Naive thymus-derived CD4-positive, alpha-beta T cell (primary cell): ENCODE measurements at regions not wholly inside any gene's neighbourhood (a gene's known extent, or its start where the extent isn't known, plus 50 kb on each side); places are given as distances from the start of the nearest gene placed in this dataset.

Source experiments
- ATAC-seq: fragments of 150-1000 bp; cut with Tn5 transposase; 2 replicates; pipeline ENCODE4 v1.10.0; 2021; ENCODE audit warnings: mild to moderate bottlenecking, moderate library complexity
- CTCF ChIA-PET: fragments of 350-600 bp; sonication (Branson Sonifier 250); formaldehyde crosslinking; loops from one replicate; lab custom pipeline; 2021; ENCODE audit warnings: antibody characterized with exemption; lab: Charles Lee
- POLR2A ChIA-PET: fragments of 350-600 bp; sonication (Branson Sonifier 250); formaldehyde crosslinking; loops from one replicate; lab custom pipeline; 2021; ENCODE audit warnings: antibody characterized with exemption, inconsistent platforms; lab: Charles Lee
- DNase-seq, 9 donors: peaks; one replicate each; pipeline versions ENCODE4 v3.0.0 to v3.0.0-alpha.2; 2020 to 2022; ENCODE audit warnings: mixed read lengths in 1 of 9
- H3K27ac ChIP-seq: one replicate; pipeline ENCODE4 v1.7.0; 2013; ENCODE audit warnings: mild to moderate bottlenecking, low read depth, low read length, moderate library complexity
- H3K27me3 ChIP-seq, 2 donors: one replicate each; pipeline ENCODE4 v1.7.0; 2013; ENCODE audit warnings: low read length in 2 of 2, mild to moderate bottlenecking in 2 of 2, moderate library complexity in 2 of 2; ENCODE audit not compliant: control insufficient read depth in 2 of 2, insufficient read depth in 2 of 2
- H3K36me3 ChIP-seq, 3 experiments: 1 replicate in 2 of 3; 2 replicates in 1 of 3; pipeline ENCODE4 v1.7.0; 2013; ENCODE audit warnings: low read length in 3 of 3, mild to moderate bottlenecking in 3 of 3, moderate library complexity in 1 of 3; ENCODE audit not compliant: insufficient read depth in 3 of 3, control insufficient read depth in 2 of 3
- H3K4me1 ChIP-seq, 2 donors: one replicate each; pipeline ENCODE4 v1.7.0; 2013; ENCODE audit warnings: low read length in 2 of 2, mild to moderate bottlenecking in 2 of 2, moderate library complexity in 1 of 2; ENCODE audit not compliant: control insufficient read depth in 2 of 2, insufficient read depth in 2 of 2
- H3K4me3 ChIP-seq: 2 replicates; pipeline ENCODE4 v1.7.0; 2013; ENCODE audit warnings: mild to moderate bottlenecking, low read length
- H3K9me3 ChIP-seq, 3 experiments: 1 replicate in 2 of 3; 2 replicates in 1 of 3; pipeline ENCODE4 v1.7.0; 2013; ENCODE audit warnings: low read length in 3 of 3; ENCODE audit not compliant: control insufficient read depth in 2 of 3
- H3K27ac Mint-ChIP-seq, 9 donors: one replicate each; pipeline ENCODE4 v1.8.0; 2020 to 2022; ENCODE audit warnings: mixed read lengths in 9 of 9, mild to moderate bottlenecking in 8 of 9, moderate library complexity in 5 of 9, inconsistent platforms in 2 of 9
- H3K27me3 Mint-ChIP-seq, 5 donors: one replicate each; pipeline ENCODE4 v1.8.0; 2021 to 2022; ENCODE audit warnings: mixed read lengths in 5 of 5, mild to moderate bottlenecking in 1 of 5
- H3K36me3 Mint-ChIP-seq, 5 donors: one replicate each; pipeline ENCODE4 v1.8.0; 2020 to 2022; ENCODE audit warnings: mixed read lengths in 5 of 5, mild to moderate bottlenecking in 3 of 5, inconsistent platforms in 1 of 5
- H3K4me1 Mint-ChIP-seq, 7 donors: one replicate each; pipeline ENCODE4 v1.8.0; 2020 to 2022; ENCODE audit warnings: mixed read lengths in 7 of 7, mild to moderate bottlenecking in 3 of 7, inconsistent platforms in 1 of 7
- H3K4me3 Mint-ChIP-seq, 10 donors: one replicate each; pipeline ENCODE4 v1.8.0; 2020 to 2022; ENCODE audit warnings: mild to moderate bottlenecking in 10 of 10, mixed read lengths in 10 of 10, moderate library complexity in 6 of 10, inconsistent platforms in 2 of 10
- H3K9me3 Mint-ChIP-seq, 11 donors: one replicate each; pipeline ENCODE4 v1.8.0; 2020 to 2022; ENCODE audit warnings: mixed read lengths in 11 of 11, mild to moderate bottlenecking in 4 of 11, inconsistent platforms in 1 of 11, moderate library complexity in 1 of 11
- intact Hi-C, 2 donors: fragments of 100-400 bp; cut with micrococcal nuclease; formaldehyde crosslinking; loops; one replicate each; pipeline ENCODE4 v1.15.1; 2023

DNA sequence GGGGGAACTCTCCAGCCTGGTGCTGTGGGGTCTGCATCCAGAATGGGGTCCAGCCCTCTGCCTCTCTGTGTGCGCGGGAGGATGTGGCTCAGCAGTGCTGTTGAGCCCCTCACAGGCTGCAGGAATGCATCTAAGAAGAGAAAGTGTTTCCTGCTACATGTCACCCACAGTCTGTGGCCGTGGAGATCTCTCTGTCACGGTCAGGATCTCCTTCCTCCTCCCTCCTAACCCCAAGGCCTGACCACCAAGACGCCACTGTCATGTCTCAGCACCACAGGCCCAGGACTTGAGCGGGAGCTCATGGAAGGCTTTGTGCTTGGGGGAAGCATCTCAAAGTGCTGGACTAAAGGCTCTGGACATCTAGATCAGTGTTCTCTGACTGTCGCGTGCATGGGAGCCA is 90.1 kb downstream of the SREK1 start:
- Mint-ChIP-seq H3K36me3 (no peaks in the 10 kb centered on the region), H3K4me1 (peaks cover 0 to 3% (median 0%) of the 10 kb centered on the region in 7 donors), H3K9me3 (no peaks in the 10 kb centered on the region), H3K4me3 (no peak overlapping the region), H3K27me3 (peaks cover 0 to 7% (median 0%) of the 10 kb centered on the region in 5 donors), H3K27ac (no peak overlapping the region)
- no peaks in the 10 kb centered on the region for H3K27me3 ChIP-seq
- CTCF ChIA-PET, result no interaction called here
- H3K4me1 ChIP-seq, result no peaks in the 10 kb centered on the region
- intact Hi-C loops, result no loop called here
- POLR2A ChIA-PET, result no interaction called here
- H3K27ac ChIP-seq, result no peak overlapping the region
- no peaks in the 10 kb centered on the region for H3K9me3 ChIP-seq
- DNase-seq (no peak), ATAC-seq (no peak)
- no peaks in the 10 kb centered on the region for H3K36me3 ChIP-seq
- H3K4me3 ChIP-seq, result no peak overlapping the region

DNA sequence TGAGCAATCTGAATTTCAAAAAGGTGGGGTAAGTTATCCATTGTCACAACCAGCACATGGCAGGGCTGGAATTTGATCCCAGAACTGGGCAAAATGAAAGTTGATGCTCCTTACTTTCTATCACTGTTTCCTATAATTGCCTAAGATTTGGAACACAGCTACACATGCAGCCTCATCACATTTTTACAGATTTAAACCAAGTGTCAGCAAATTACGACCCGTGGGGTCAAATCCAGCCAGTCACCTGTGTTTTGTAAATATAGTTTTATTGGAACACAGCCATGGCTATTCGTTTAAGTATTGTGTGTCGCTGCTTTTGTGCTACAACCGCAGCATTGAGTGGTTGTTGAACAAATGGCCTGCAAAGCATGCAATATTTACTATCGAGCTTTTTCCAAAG is 94.3 kb downstream of the SREK1 start:
- Mint-ChIP-seq H3K4me3 (no peak overlapping the region), H3K4me1 (no peaks in the 10 kb centered on the region), H3K36me3 (no peaks in the 10 kb centered on the region), H3K9me3 (no peaks in the 10 kb centered on the region), H3K27me3 (peaks cover 2 to 7% (median 5%) of the 10 kb centered on the region in 5 donors), H3K27ac (no peak overlapping the region)
- Histone ChIP-seq H3K9me3 (no peaks in the 10 kb centered on the region), H3K4me1 (no peaks in the 10 kb centered on the region), H3K27ac (no peak overlapping the region), H3K27me3 (no peaks in the 10 kb centered on the region), H3K4me3 (no peak overlapping the region), H3K36me3 (no peaks in the 10 kb centered on the region)
- intact Hi-C loops, result no loop called here
- ATAC-seq, result no peak
- POLR2A ChIA-PET, result no interaction called here
- no peak for DNase-seq
- CTCF ChIA-PET, result no interaction called here

DNA sequence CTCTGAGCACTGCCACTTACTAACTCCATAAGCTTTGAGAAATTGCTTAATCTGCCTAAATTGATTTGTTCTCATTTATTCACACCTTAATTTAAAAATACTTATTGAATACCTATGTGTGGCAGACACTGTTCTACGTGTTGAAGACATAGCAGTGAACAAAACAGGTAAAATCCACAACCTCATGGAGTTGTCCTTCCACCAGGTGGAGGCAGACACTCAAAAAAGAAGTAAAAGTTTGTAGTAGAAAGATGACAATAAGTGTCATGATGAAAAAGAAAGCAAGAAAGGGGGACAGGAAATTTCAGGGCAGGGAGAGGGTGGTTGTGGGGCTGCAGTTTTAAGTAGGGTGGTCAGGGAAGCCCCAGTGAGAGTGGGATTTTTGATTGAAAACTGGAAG is 94.9 kb downstream of the SREK1 start:
- Mint-ChIP-seq H3K36me3 (no peaks in the 10 kb centered on the region), H3K27me3 (peaks cover 2 to 7% (median 5%) of the 10 kb centered on the region in 5 donors), H3K9me3 (no peaks in the 10 kb centered on the region), H3K27ac (no peak overlapping the region), H3K4me1 (no peaks in the 10 kb centered on the region), H3K4me3 (no peak overlapping the region)
- Histone ChIP-seq H3K9me3 (no peaks in the 10 kb centered on the region), H3K4me1 (no peaks in the 10 kb centered on the region), H3K27ac (no peak overlapping the region), H3K36me3 (no peaks in the 10 kb centered on the region), H3K27me3 (no peaks in the 10 kb centered on the region), H3K4me3 (no peak overlapping the region)
- ATAC-seq (no peak), DNase-seq (no peak)
- ChIA-PET POLR2A (no interaction called here), CTCF (no interaction called here)
- intact Hi-C loops, result no loop called here

DNA sequence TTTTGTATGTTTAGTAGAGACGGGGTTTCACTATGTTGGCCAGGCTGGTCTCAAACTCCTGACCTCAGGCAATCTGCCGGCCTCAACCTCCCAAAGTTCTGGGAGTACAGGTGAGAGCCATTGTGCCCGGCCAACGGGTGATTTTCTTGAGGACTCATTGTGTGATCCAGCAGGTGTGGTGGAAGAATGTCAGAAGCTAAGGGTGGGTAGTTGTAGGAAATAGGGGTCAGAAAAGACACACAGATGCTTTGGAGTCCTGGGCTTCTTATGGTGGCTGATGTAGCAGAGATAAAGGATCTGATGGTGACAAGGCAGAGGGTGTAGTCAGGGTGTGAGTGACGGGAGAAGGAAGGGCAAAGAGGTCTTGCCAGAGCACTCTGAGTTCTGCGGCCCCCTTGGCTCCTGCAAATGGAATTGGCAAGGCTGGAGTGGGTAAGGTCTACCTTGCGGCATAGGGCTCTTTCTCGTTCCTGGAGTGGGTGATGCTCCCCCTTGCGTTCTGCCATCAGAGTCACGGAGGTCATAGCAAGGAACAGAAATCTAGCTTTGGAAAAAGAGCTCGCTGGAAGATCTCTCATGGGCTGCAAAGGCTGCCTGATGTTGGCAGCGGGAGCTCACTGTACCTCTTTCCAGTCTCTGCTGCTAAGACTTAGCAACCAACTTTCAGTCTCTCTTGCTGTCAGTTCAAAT is 97.2 kb downstream of the SREK1 start:
- Histone ChIP-seq H3K9me3 (no peaks in the 10 kb centered on the region), H3K4me3 (no peak overlapping the region), H3K4me1 (no peaks in the 10 kb centered on the region), H3K27ac (no peak overlapping the region), H3K27me3 (no peaks in the 10 kb centered on the region), H3K36me3 (no peaks in the 10 kb centered on the region)
- intact Hi-C loops, result no loop called here
- Mint-ChIP-seq H3K27me3 (peaks cover 2 to 8% (median 5%) of the 10 kb centered on the region in 5 donors), H3K4me3 (no peak overlapping the region), H3K4me1 (no peaks in the 10 kb centered on the region), H3K27ac (no peak overlapping the region), H3K36me3 (no peaks in the 10 kb centered on the region), H3K9me3 (no peaks in the 10 kb centered on the region)
- ATAC-seq (no peak), DNase-seq (no peak)
- POLR2A ChIA-PET, result no interaction called here
- CTCF ChIA-PET, result no interaction called here

DNA sequence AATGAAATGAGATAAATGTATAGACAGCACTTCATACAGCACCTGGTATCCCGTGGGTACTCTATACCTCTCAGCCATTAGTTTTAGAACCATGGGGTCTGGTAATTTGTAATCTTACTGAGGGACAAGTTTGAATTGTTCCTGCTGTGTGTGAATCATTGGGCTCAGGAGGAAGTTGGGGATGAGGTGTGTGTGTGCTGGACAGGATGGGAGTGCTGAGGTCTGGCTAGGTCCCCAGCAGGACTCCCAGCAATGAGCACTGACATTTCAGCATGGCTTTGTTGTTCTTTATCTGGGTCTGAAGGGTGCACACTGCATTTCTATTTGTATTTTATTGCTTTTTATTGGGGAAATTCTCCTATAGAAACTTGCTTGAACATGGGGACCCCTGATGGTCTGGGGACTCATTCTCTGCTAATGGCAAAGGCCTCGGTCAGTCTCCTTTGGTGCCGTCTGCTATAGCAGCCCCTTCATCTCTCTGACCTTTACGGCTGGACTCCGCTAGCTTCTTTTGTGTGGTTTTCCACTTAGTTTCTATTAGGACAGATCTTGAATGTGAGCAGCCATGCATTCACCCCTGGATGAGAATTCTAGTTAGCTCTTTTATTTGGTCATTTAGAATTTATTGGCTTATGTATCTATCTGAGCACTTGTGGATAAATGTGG is 98.1 kb downstream of the SREK1 start:
- H3K4me1 Mint-ChIP-seq, result no peaks in the 10 kb centered on the region
- no peak overlapping the region for H3K27ac ChIP-seq
- intact Hi-C loops, result no loop called here
- H3K27ac Mint-ChIP-seq, result no peak overlapping the region
- no peaks in the 10 kb centered on the region for H3K36me3 Mint-ChIP-seq
- H3K9me3 Mint-ChIP-seq, result no peaks in the 10 kb centered on the region
- DNase-seq (no peak), ATAC-seq (no peak)
- no peaks in the 10 kb centered on the region for H3K4me1 ChIP-seq
- H3K27me3 Mint-ChIP-seq, result peaks cover 2 to 5% (median 5%) of the 10 kb centered on the region in 5 donors
- H3K36me3 ChIP-seq, result no peaks in the 10 kb centered on the region
- H3K4me3 Mint-ChIP-seq, result no peak overlapping the region
- no peak overlapping the region for H3K4me3 ChIP-seq
- H3K27me3 ChIP-seq, result no peaks in the 10 kb centered on the region
- ChIA-PET POLR2A (no interaction called here), CTCF (no interaction called here)
- H3K9me3 ChIP-seq, result no peaks in the 10 kb centered on the region

DNA sequence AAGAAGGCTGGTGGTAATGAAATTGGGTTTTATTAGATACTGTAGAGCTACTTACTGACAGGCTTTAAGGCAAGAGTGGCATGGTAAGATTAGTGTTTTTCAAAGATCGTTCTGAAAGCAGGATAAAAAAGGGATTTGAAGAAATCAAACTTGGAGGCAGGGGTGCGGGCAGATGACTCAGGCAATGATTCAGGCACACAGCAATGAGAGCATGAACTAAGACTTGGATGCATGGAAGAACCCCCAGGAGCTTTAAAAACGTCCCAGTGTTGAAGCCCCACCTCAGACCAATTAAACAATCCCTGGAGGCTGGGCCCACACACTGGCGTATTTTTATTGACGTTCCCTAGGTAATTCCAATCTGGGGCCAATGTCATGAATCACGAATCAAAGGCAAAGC is 102.5 kb downstream of the SREK1 start:
- Histone ChIP-seq H3K4me1 (no peaks in the 10 kb centered on the region), H3K36me3 (no peaks in the 10 kb centered on the region), H3K27me3 (no peaks in the 10 kb centered on the region), H3K27ac (no peak overlapping the region), H3K9me3 (no peaks in the 10 kb centered on the region), H3K4me3 (no peak overlapping the region)
- no peak overlapping the region for H3K4me3 Mint-ChIP-seq
- CTCF ChIA-PET, result no interaction called here
- no peaks in the 10 kb centered on the region for H3K4me1 Mint-ChIP-seq
- intact Hi-C loops, result no loop called here
- H3K27ac Mint-ChIP-seq, result no peak overlapping the region
- H3K27me3 Mint-ChIP-seq, result peaks cover 0 to 5% (median 0%) of the 10 kb centered on the region in 5 donors
- ATAC-seq (no peak), DNase-seq (no peak)
- H3K36me3 Mint-ChIP-seq, result no peaks in the 10 kb centered on the region
- POLR2A ChIA-PET, result no interaction called here
- H3K9me3 Mint-ChIP-seq, result no peaks in the 10 kb centered on the region
